ENCODE measurements at regions not wholly inside any gene's neighbourhood (a gene's known extent, or its start where the extent isn't known, plus 50 kb on each side); places are given as distances from the start of the nearest gene placed in this dataset.
"Not testable (repeated sequence)": the region's sequence is repeated elsewhere in the genome, so short reads cannot be mapped to it uniquely, and the experiment has no call there.

DNA sequence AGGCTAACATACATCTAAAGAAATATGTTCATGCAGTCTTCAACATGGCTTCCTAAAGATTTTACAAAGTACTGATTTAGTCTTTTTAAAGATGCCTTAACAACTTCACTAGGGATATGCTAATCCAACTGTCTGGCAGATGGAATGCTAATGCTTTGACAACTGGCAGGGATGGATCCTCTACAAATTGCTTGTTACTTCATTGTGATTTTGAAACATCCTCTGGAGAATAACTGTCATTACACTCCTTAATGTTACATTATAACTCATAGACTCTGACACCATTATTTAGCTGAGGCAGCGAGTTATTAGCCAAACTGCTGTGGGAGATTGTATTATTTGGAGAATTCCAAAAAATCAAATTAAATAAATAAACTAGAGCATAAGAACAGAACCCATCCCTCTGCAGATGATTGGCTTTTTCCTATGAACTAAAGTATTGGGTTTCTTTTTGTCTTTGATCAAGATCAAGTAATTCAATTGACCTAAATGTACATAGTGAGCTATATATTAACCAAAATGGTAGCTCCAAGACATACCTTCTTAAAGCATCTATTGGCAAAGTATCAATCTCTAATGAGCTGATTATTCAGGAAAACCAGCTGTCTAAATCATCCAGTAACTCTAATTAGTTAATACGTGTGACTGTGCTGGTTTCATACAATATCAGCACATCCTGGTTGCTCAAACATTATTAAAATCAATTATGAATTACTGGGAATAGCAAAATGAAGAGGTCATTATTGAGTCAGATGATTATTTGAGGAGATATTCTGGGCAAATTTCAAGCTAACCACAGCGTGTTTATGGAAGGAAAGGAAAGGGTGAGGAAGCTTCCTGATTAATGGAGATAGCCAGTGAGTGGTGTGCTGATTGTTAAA lies 321.3 kb upstream of the TFPI start:
- no peak for DNase-seq

DNA sequence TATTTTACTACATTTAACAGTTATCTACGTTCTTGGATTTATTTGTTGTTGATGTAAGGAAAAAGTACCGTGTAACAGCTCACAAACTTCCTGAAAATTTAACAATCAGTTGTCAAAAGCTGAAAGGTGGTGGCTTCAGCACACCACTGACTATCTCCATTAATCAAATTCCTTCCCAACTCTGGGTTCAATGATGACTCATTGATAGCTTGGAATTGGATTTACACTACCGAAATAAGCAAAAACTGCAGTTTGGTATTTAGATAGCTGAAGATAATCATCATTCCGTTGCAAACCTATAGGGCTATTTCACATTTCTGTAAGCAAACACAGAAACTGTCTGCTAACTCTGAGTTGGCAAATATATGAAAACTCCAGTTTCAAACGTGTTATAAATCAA lies 322.3 kb upstream of the TFPI start:
- no peak for DNase-seq

DNA sequence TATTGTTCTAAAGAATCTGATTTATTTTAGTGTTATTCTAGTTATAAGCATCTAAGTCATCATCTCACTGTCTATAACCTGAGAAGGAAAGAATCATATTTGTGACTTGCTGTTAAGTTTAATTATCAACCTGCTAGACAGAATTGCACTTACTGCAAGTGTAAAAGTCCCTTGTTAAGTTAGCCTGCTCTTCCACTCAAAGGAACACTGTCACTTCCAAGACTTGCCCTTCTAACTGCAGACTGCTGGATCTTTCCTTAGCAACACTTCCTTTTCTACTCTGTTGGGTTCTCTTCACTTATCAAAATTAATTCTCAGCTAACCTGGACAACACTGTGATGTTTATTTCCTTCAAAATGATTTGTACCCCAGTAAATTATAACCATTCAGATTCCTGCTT lies 323.2 kb upstream of the TFPI start:
- no peak for DNase-seq

DNA sequence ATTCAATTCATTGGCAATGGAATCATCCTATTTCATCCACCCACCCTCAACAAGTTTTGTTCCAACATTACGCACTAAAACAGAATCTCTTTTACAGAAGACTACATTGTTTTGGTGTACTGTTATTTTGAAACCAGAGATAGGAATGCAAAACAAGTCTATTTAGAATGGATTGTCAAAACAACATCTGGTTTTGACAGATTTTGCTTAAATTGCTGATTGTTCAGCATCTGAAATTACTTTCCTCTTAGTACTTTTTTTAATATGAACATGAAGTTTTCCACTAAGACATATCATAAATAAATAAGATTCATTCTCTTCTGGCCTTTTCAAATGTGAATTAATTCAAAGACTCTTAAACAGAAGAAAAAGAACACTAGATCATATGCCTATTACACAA lies 323.9 kb upstream of the TFPI start:
- DNase-seq = no peak

DNA sequence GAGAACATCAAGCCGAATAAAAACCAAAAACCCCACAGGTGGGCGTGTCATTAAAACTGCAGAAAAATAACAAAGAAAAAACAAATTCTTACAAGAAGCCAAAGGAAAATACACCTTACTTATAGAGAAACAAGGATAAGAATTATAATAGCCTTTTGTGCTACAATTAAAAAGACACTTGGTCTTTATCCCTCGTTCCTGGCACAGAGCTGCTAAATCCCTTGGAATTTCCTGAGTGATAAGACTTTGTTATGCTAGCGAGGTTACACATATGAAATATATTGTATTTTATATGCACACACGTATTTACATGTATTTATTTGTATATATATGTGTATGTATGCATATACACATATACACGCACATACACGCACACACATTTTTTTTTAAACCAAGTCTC lies 325.3 kb upstream of the TFPI start:
- no peak for DNase-seq

DNA sequence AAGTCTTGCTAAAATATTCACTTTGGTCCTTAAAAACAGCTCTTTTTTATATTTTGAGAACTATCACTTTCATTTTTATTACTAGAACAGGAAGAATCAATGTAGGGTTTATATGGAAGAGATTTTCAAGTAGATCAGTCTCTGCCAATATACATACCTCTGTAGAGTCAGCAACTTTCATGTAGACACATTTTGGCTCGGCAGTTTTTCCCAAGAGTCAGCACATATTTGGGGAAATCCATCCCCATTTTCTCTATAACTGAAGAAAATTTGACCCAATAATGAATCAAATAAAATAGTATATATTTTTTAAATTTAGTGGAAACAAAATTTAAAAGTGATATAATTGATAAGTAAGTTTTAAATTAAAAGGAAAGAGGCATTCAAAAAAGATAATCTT lies 329.8 kb upstream of the TFPI start:
- no peak for DNase-seq

DNA sequence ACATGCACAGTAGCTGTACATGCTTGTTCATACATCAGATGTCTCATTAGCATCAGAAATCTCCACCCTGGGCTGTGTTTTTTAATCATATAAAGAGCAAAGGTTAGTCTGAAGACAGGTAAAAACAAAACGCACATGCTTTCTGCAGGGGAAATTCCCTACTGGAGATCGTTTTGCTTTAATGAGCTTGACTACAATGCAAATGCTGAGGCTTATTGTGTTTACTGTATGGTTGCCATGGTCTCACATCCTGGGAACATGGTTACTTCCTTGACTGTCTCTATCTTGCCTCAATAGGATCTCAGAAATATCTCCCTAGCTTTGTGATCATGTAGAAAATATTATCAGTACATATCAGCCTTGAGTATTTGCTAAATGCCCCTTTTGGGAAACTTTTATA lies 336.5 kb upstream of the TFPI start:
- peak; percentile 6 for DNase-seq

DNA sequence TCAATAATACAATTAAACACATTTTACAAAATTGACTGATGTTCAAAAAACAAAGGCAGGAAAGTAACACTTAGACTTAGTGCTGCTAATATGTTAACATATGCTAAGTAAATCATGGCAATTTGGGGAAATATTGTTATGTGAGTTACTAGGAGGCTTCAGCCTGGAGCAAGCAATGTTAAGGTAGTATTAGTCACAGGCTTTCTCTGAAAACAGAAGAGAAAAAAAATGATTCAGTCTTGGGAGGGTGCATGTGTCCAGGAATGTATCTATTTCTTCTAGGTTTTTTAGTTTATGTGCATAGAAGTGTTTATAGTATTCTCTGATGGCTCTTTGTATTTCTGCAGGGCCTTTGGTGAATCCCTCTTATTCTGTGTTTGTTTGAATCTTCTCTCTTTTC lies 345.8 kb upstream of the TFPI start:
- no peak for DNase-seq

DNA sequence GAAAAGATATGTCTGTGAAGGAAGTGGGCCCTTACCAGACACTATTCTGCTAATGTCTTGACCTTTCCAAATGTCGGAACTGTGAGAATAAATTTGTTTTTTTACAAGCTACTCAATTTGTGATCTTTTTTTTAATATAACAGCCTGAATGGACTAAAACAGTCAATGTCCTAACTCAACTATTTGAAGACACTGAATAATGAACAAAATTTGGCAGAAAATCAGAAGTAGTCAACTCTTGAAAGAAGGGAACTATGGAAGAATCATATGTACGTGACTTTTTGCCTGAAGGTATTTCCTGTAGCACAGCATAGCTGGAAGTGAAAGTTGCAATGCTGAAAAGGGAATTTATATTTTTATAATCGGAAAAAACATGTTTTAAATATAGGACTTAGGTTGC lies 351.8 kb upstream of the TFPI start:
- DNase-seq = no peak

DNA sequence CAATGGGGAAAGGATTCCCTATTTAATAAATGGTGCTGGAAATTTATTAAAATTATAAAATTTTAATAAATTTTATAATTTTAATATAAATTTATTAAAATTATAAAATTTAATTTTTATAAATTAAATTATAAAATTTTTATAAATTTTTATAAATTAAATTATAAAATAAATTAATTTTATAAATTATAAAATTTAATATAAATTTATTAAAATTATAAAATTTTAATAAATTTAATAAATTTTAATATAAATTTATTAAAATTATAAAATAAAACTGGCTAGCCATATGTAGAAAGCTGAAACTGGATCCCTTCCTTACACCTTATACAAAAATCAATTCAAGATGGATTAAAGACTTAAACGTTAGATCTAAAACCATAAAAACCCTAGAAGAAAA lies 356.7 kb upstream of the TFPI start:
- not testable (repeated sequence) for DNase-seq

DNA sequence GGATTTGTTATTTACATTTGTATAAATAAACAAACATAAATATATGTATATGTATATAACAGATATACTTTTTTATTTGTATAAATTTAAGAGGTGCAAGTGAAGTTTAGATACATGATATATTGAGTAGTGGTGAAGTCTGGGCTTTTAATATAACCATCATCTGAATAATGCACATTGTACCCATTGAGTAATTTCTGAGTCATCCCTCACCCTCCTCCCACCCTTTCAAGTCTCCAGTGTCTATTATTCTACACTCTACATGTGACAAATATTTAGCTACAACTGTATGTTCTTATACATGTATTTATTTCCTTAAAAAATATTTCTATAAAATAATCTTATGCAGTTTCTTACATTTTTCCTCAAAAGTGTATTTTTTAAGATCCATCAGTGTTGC lies 358.7 kb upstream of the TFPI start:
- DNase-seq = no peak

DNA sequence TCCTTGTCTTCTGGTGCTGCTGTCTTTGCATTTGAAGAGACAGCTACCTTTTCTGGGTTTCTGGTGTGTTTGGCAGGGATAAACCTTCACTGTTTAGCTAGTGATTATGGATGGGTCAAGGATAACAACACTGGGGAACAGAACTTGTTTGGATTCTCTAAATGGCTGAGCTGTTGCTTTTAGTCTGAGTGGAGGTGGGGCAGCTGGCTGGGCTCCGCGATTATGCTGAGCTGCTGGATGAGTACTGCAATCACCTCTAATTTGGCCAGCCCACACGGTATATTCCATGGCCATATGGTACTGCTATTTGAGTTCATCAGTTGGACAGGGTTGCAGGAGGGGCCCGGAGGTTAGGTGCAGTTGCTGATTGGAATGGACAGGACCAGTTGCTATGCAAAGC lies 361.6 kb upstream of the TFPI start:
- no peak for DNase-seq

DNA sequence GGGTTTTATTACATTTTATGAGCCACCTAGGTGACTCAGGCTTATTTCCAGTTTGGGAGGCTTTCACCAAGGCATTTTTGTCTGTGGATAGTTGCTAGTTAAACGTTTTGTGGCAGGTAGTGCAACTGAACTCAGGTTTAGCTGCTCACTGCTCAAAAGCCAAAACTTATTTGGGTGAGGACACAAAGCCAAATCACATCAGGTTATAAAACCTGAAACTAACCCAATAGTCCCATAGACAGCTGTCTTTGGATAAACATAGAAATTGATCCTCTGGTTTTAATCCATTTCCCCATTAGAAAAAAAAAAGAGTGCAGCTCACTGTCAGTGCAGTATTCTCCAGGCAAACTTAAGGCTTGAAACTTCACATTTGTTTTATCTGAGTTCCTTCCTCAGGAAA lies 362.6 kb upstream of the TFPI start:
- DNase-seq = no peak

DNA sequence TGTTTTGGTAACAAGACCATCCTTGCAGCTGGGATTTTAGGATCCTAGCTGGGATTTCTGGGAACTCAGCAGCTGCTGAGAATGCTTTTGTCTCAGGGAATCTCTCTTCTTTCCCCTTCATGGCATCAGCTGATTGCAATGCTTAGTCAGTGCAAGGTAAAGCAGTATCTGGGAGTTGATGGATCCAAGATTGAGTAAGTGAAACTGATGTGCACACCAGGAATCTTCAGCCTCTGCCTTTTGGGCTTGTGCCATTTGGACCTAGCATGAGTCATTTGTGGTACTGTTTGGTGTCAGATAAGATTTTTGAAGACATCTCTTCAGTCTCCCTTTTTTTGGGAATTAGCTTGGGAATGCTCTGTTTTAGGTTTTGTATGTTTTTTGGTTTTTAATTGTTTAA lies 363.3 kb upstream of the TFPI start:
- no peak for DNase-seq

DNA sequence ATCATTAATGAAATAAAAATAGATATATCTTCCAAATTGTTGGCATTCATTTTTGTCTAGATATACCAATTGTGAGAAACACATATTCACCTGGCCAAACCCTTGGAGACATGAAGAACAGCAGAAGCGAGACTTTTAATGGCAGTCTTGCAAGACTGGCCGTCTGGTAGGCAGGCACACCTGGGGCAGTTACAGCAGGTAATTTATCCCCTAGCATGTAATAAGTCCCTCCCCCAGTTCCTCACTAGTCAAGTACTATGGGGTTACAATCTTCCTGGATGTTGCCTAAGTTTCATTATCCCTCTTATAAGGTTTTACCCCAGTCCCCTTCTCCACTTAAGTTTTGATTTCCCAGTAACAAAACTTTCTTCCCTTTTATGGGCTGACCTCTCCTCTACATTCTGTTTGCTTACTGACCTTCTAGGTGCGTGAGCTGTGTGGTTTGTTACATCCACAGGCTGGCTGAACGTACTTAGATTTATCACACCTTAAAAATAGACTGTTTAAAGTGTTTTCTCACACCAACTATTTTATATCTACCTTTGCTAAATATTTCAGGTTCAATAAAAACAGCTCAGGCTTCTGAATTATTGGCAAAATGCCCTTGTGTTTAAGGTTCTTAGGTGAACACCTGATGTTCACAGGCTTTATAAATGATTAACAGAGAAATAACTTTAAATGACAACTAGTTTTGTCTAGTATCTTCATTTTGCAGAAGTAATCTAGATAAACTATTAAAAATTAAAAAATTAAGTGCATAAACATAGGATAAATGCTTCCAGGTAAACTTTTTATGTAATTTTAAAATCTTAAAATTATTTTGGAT lies 365.0 kb upstream of the TFPI start:
- no peak for DNase-seq

DNA sequence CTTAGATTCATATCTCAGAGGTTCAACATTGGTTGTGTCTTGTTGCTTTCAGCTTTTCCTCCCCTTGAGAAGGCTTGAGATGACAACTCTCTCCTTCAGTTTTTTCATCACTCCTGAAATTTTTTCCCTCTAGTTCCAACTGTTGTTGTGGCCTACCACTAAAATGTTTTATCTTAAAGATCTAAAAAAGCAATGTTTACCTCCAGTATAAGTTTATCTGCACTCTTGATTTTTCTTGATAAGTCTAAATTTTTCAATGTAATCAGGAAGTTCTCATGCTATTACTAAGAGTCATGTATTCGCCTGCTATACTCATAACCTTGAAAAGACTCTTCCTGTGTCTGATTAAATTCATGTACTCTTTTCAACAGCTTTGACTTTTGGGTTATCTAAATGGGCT lies 366.3 kb upstream of the TFPI start:
- no peak for DNase-seq

DNA sequence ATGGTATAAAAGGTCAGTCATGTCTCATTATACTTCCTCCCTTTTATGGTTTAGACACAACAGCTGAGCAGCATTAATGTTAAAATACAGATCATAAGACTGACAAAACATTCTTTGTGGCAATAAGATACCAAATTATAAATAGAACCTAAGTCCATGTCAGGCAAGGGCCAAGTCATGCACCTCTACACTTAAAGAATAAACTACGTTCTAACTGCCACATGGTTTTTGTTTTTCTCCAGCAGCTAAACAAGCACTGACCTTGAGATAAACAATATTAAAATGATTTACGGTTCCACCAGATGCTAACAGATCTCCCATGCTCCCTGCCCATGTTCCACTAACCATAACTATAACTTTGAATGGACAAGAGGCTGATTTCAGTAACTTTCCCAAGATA lies 368.6 kb upstream of the TFPI start:
- no peak for DNase-seq

DNA sequence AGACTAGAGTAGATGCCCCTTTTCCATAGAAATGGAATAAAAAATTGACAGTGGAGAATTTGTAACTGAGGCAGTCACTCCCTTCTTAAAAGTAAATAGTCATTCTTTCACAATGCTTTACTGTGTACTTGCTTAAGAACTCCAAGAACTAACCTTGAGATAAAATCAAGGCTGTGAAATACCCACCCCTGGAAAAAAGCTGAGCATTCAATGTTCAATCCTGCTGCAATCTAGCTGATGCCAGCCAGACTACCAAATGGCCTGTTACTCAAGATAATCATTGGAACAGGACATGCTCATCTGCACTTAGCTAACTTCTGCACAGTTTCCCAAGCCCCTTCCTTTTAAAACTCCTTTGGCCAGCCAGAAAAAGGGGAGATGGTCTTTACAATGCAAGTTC lies 367.4 kb upstream of the GULP1 start:
- no peak for DNase-seq

DNA sequence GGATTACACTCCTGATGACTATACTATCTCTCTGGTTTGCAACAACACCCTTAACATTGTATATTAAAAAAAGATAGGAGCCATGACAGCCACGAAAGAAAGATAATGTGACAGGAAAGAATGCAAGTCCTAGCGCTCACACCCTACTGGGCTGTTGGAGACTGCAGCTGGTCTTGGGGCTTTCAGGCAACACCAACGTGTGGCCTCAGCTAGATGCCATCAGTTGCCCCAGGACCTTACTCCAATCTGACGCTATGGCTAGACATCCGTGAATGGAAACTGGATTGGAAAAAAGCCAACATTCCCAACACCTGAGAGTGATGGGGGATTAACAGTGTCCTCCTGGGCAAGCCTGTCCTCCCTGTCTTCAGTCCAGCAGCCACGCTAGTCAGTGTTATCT lies 357.4 kb upstream of the GULP1 start:
- DNase-seq = no peak

DNA sequence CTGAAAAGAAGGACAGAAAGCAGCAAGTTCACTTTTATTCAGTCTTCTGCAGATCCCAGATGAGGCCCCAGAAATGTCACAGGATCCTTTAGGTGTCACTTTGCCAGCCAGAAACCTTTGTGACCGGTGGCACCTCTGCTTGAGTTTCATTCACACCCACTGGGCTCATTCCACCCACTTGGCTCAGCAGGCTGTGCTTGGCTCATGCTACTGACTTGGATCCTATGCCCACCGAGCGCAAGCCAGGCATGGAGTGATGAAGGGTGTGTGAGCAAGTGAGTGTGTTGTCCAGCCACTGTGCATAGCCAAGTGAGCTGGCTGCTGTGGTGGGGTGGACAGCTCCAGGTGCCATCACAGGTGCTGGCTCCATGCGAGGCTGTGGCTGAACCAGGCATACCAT lies 357.0 kb upstream of the GULP1 start:
- DNase-seq = no peak

DNA sequence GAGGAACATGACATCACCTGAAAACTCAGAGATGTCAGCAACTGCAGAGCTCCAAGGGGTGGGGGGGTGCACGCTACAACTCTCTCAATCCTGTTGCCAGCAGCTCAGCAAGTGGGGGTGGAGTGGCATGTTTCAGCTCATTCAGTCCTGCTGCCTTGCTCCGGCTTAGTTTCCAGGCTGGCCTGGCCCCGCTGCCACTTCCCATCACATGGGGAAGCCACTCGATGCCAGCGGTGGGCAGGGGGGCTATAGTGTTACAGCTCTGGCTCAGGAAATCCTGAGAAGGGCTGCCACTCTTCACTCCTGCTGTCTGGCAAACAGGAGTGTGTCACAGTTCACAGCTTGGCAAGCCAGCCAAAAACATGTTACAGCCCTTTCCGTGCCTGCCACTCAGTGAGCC lies 356.5 kb upstream of the GULP1 start:
- no peak for DNase-seq

DNA sequence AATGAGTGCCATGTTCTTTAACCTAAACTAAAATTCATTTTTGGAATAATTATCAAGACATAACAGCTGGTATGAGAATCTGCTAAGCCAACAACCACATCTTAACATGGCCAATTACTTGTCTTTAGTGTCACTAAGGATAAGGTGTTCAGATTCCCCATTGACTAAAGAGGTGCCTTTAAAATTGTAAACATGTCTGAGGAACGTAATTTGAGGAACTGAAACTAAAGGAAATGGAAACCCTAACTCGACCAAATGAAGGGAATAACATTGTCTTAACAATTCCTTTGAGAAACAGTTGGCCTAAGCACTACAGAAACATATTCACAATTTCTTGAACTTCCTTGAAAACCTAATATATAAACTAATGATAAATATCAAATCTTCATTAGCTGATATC lies 355.4 kb upstream of the GULP1 start:
- no peak for DNase-seq

DNA sequence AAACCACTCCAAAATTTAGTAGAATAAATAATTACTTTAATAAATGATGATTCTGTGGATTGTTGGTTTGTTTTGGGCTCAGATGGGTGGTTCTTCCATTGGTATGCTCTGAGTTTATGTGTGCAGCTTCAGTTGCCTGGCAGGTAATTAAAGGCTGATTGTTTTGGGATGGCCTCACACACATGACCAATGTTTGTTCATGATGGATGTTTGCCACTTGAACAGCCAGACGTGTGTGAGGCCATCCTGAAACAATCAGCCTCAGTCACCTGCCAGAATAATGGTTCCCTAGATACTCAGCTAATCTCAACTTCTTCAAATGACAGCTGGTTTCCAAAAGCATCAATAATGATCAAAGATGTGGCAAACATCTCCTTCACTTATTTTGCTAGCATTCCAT lies 352.5 kb upstream of the GULP1 start:
- no peak for DNase-seq

DNA sequence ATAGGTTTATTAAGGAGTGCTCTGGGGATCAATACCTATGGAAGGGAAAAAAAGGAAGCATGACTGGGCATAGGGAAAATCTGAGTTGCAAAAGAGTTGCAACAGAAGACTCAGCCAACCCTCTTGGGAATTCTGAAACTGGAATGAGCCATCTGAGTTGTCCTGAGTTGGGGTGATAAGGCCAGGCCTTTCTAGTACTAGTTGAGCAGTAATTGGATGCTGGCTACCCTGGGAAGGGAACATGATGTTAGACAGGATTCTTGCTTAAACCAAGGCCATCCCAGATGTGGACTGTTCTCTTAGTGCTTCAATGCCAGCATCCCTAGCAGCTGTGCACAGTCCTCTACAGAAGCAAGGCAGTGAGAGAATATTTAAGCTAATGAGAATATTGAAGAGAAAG lies 348.8 kb upstream of the GULP1 start:
- DNase-seq = no peak
